Neural cell (in vitro differentiated cells): ENCODE measurements at regions not wholly inside any gene's neighbourhood (a gene's known extent, or its start where the extent isn't known, plus 50 kb on each side); places are given as distances from the start of the nearest gene placed in this dataset.

Source experiments
- H2AFZ ChIP-seq: fragments of 200-600, 300-800 bp; sonication (generic), shearing (Covaris generic); 2 replicates; pipeline ENCODE4 v1.6.0; 2014; ENCODE audit warnings: low read depth, mild to moderate bottlenecking, antibody characterized with exemption, low read length, moderate library complexity
- H3F3A ChIP-seq: fragments of 200-600 bp; shearing (Covaris generic); 2 replicates; pipeline ENCODE4 v1.6.1; 2016; ENCODE audit warnings: mild to moderate bottlenecking, moderate library complexity, mixed read lengths, antibody characterized with exemption, low read length; ENCODE audit not compliant: insufficient read depth, poor library complexity, severe bottlenecking
- H3K27ac ChIP-seq: fragments of 200-600, 300-800 bp; sonication (generic), shearing (Covaris generic); 2 replicates; pipeline ENCODE4 v1.5.1; 2014; ENCODE audit warnings: mild to moderate bottlenecking, low read length, moderate library complexity
- H3K27me3 ChIP-seq: fragments of 300-800, 200-600 bp; sonication (generic), shearing (Covaris generic); 2 replicates; pipeline ENCODE4 v1.6.0; 2014; ENCODE audit warnings: mild to moderate bottlenecking, low read depth, low read length, moderate library complexity; ENCODE audit not compliant: insufficient read depth
- H3K36me3 ChIP-seq: fragments of 300-800, 200-600 bp; sonication (generic), shearing (Covaris generic); 2 replicates; pipeline ENCODE4 v1.5.1; 2014; ENCODE audit warnings: mild to moderate bottlenecking, antibody characterized with exemption, low read length, moderate library complexity; ENCODE audit not compliant: insufficient read depth
- H3K4me2 ChIP-seq: fragments of 300-800, 200-600 bp; sonication (generic), shearing (Covaris generic); 2 replicates; pipeline ENCODE4 v1.6.0; 2014; ENCODE audit warnings: mild to moderate bottlenecking, low read length
- H3K4me3 ChIP-seq: fragments of 300-800, 200-600 bp; sonication (generic), shearing (Covaris generic); 2 replicates; pipeline ENCODE4 v1.5.1; 2014; ENCODE audit warnings: mild to moderate bottlenecking, low read length, moderate library complexity
- H3K79me2 ChIP-seq: fragments of 200-600 bp; shearing (Covaris generic); replicated peaks from 2 replicates; pipeline ENCODE4 v1.6.0; 2014; ENCODE audit warnings: mild to moderate bottlenecking, low read length, moderate library complexity; ENCODE audit not compliant: insufficient read depth
- H3K9ac ChIP-seq: fragments of 300-800, 200-600 bp; sonication (generic), shearing (Covaris generic); 2 replicates; pipeline ENCODE4 v1.6.1; 2016; ENCODE audit warnings: mild to moderate bottlenecking, low read length, mixed read lengths
- H3K9me2 ChIP-seq: fragments of 200-600 bp; shearing (Covaris generic); 2 replicates; pipeline ENCODE4 v1.6.1; 2016; ENCODE audit warnings: mild to moderate bottlenecking, low read length, mixed read lengths; ENCODE audit not compliant: insufficient read depth
- H3K9me3 ChIP-seq: fragments of 200-600, 300-800 bp; sonication (generic), shearing (Covaris generic); 2 replicates; pipeline ENCODE4 v1.6.1; 2016; ENCODE audit warnings: mild to moderate bottlenecking, mixed run types, low read length, moderate library complexity, mixed read lengths
- H4K20me1 ChIP-seq: fragments of 200-600 bp; shearing (Covaris generic); 2 replicates; pipeline ENCODE4 v1.6.1; 2016; ENCODE audit warnings: mild to moderate bottlenecking, mixed run types; ENCODE audit not compliant: insufficient read depth
- CTCF ChIP-seq: fragments of 450-650 bp; IDR thresholded peaks from 2 replicates; pipeline ENCODE4 v1.5.1; 2014; ENCODE audit warnings: antibody characterized with exemption, mild to moderate bottlenecking, moderate library complexity; ENCODE audit not compliant: poor library complexity, severe bottlenecking
- EP300 ChIP-seq: fragments of 450-650 bp; conservative IDR thresholded peaks from 2 replicates; pipeline ENCODE4 v1.6.1; 2014; ENCODE audit warnings: antibody characterized with exemption, mild to moderate bottlenecking, moderate library complexity; ENCODE audit not compliant: poor library complexity, severe bottlenecking
- EZH2 ChIP-seq: fragments of 200-600, 300-800 bp; shearing (Covaris generic), sonication (generic); IDR thresholded peaks from 2 replicates; pipeline ENCODE4 v1.6.1; 2014; ENCODE audit warnings: antibody characterized with exemption, low read length, borderline replicate concordance, mild to moderate bottlenecking; ENCODE audit not compliant: insufficient read depth, poor library complexity, severe bottlenecking
- MXI1 ChIP-seq: fragments of 450-650 bp; conservative IDR thresholded peaks from 2 replicates; pipeline ENCODE4 v1.6.1; 2014; ENCODE audit warnings: antibody characterized with exemption, mild to moderate bottlenecking; ENCODE audit not compliant: poor library complexity, severe bottlenecking
- POLR2AphosphoS5 ChIP-seq: IDR thresholded peaks from 2 replicates; pipeline ENCODE4 v1.6.1; 2012
- RAD21 ChIP-seq: fragments of 450-650 bp; conservative IDR thresholded peaks from 2 replicates; pipeline ENCODE4 v1.6.1; 2014; ENCODE audit warnings: antibody characterized with exemption, mild to moderate bottlenecking, moderate library complexity
- REST ChIP-seq: IDR thresholded peaks from 2 replicates; pipeline ENCODE4 v1.6.1; 2012; ENCODE audit warnings: borderline replicate concordance
- SMC3 ChIP-seq: fragments of 450-650 bp; conservative IDR thresholded peaks from 2 replicates; pipeline ENCODE4 v1.6.1; 2014; ENCODE audit warnings: antibody characterized with exemption, mild to moderate bottlenecking, moderate library complexity; ENCODE audit not compliant: poor library complexity
- TAF1 ChIP-seq: IDR thresholded peaks from 2 replicates; pipeline ENCODE4 v1.6.1; 2012; ENCODE audit warnings: low read depth

- no peak for TF ChIP-seq SMC3
- TF ChIP-seq REST, result no peak
- TF ChIP-seq EP300, result no peak
- no peak for TF ChIP-seq CTCF
- no peak for TF ChIP-seq TAF1
- TF ChIP-seq RAD21, result no peak
- TF ChIP-seq POLR2AphosphoS5, result no peak
- no peak for TF ChIP-seq MXI1
- no peak for TF ChIP-seq EZH2
- no peaks in the 10 kb centered on the region for H4K20me1 ChIP-seq
- peaks cover 12% of the 10 kb centered on the region for H3K27me3 ChIP-seq
Measured at GRCh38 chr6:168179702-168180382, 100.8 kb upstream of the FRMD1 start.

GRCh38 chr6:168179133-168179532 lies 100.1 kb upstream of the FRMD1 start:
- H3K4me2 ChIP-seq, result no peak overlapping the region
- H3K79me2 ChIP-seq, result no peaks in the 10 kb centered on the region
- no peaks in the 10 kb centered on the region for H3F3A ChIP-seq
- H4K20me1 ChIP-seq, result no peaks in the 10 kb centered on the region
- no peak for TF ChIP-seq MXI1
- TF ChIP-seq RAD21, result no peak
- TF ChIP-seq TAF1, result no peak
- TF ChIP-seq EP300, result no peak
- no peak for TF ChIP-seq SMC3
- no peak for TF ChIP-seq EZH2
- no peak for TF ChIP-seq REST
- TF ChIP-seq POLR2AphosphoS5, result no peak
- no peak for TF ChIP-seq CTCF
- no peak overlapping the region for H3K27ac ChIP-seq
- H3K9me3 ChIP-seq, result no peaks in the 10 kb centered on the region
- no peaks in the 10 kb centered on the region for H3K36me3 ChIP-seq
- H2AFZ ChIP-seq, result no peak overlapping the region
- H3K27me3 ChIP-seq, result peaks cover 12% of the 10 kb centered on the region
- no peak overlapping the region for H3K4me3 ChIP-seq
- H3K9ac ChIP-seq, result no peak overlapping the region
- no peaks in the 10 kb centered on the region for H3K9me2 ChIP-seq

More at GRCh38 chr6:168179702-168180382, 100.8 kb upstream of the FRMD1 start:
- Histone ChIP-seq H2AFZ (no peak overlapping the region), H3K36me3 (no peaks in the 10 kb centered on the region), H3K79me2 (no peaks in the 10 kb centered on the region), H3K9me3 (no peaks in the 10 kb centered on the region), H3K9me2 (no peaks in the 10 kb centered on the region), H3F3A (no peaks in the 10 kb centered on the region), H3K4me3 (no peak overlapping the region), H3K27ac (no peak overlapping the region), H3K9ac (no peak overlapping the region), H3K4me2 (no peak overlapping the region)
